AG09309 (cell line): ENCODE measurements at regions not wholly inside any gene's neighbourhood (a gene's known extent, or its start where the extent isn't known, plus 50 kb on each side); places are given as distances from the start of the nearest gene placed in this dataset.
A peak's percentile ranks its signal among the peaks of the same experiment; 100 is the strongest.

Source experiments
- DNase-seq: peaks from one replicate; pipeline ENCODE4 v3.0.0-alpha.2; 2010; ENCODE audit warnings: low read depth
- H3K4me3 ChIP-seq: 2 replicates; pipeline ENCODE4 v1.5.1; 2011; ENCODE audit warnings: mild to moderate bottlenecking, low read depth, low read length, moderate library complexity; ENCODE audit not compliant: control insufficient read depth
- CTCF ChIP-seq: IDR thresholded peaks from 2 replicates; pipeline ENCODE4 v1.5.1; 2011; ENCODE audit warnings: mild to moderate bottlenecking, low read depth, low read length, inconsistent platforms; ENCODE audit not compliant: insufficient read depth, control insufficient read depth; ENCODE audit errors: missing control alignments

DNA sequence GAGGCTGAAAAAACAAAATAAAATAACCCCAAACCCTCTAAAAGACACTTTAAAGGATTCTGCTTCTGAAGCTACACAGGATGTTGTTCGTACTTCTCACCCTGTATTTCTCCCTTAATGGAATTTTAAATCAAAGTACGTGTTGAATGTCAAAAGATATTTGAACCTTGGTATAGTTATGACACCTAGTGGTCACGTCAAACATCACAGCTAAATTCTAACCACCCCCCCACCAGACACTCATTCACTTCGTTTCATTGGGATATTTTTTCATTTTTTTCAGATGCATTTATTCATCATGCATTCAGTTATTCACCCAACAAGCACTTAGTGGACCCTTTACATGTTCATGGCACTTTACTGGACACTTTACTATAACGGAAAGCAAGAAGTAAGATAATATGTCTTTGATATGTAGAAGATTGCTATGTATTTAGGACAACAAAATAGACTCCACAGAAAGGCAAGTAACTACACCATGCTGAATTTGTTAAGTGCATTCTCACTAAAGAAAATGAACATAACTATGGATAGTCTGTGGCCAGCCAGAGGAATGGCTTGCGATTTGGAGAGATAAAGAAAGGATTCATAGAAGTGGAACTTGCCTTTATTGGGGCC, 62.5 kb upstream of the GPR174 start:
- no peak overlapping the region for H3K4me3 ChIP-seq
- TF ChIP-seq CTCF, result peak; percentile 51
- DNase-seq, result peak; percentile 1

DNA sequence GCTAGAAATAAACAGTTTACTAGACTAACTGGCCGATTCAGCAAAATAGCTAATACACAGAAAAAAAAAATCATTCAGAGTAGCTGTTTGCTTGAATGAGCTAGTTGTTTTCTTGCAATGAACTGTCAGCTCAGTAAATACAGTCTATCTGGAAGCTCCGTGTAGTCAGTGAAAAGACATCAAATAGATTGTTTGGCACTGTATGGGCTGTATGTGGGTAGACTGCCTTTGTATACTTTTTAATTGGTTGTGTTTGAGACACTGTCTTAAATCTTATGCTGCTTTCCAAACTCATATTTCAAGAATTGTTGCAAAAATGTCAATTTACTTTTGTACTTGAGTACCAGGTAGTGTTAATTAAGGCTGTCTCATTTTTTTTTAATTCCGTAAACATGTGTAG, 61.6 kb upstream of the GPR174 start:
- H3K4me3 ChIP-seq, result no peak overlapping the region
- DNase-seq, result no peak
- TF ChIP-seq CTCF, result no peak

DNA sequence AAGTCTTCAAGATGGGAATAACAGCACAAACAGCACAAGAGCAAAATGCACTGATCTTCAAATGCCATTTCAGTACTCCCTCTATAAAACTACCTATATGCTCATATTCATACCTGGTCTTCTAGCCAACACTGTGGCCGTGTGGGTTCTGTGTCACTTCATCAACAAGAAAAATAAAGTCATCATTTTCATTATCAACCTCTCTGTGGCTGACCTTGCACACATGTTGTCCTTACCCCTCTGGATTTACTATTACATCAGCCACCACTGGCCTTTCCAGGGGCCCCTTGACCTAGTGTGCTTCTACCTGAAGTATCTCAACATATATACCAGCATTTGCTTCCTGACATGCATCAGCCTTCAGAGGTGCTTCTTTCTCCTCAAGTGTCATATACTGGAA, 59.6 kb upstream of the GPR174 start:
- DNase-seq, result no peak
- H3K4me3 ChIP-seq, result no peak overlapping the region
- no peak for TF ChIP-seq CTCF

DNA sequence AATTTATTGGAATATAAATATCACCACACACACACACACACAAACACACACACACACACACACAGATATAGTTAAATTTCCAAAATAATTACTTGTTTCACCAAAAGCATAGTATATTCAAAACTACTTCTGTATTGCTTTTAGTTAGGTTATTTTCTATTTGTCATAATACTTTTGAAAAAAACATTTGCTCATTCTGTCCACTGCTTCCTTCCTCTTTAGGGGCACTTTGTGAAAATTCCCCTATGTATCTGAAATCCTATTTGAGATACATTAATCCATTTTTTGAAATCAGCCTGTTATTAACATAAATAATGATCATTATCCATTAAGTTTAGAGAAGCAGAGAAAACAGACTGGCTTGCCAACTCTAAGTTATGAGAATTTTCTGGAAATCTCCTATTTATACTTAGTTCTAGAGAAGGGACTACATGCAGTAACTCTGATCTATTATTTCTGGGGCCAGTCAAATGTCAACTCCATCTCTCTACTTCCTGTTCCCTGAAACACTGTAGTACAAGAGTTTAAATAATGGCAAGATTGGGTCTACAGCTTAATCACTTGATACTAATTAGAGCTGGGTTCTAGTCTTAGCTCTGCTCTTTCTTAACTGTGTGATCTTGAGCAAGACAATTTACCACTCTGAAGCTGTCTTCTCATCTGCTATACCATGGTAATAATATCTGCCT, 54.4 kb upstream of the GPR174 start:
- TF ChIP-seq CTCF, result no peak
- no peak overlapping the region for H3K4me3 ChIP-seq
- no peak for DNase-seq

DNA sequence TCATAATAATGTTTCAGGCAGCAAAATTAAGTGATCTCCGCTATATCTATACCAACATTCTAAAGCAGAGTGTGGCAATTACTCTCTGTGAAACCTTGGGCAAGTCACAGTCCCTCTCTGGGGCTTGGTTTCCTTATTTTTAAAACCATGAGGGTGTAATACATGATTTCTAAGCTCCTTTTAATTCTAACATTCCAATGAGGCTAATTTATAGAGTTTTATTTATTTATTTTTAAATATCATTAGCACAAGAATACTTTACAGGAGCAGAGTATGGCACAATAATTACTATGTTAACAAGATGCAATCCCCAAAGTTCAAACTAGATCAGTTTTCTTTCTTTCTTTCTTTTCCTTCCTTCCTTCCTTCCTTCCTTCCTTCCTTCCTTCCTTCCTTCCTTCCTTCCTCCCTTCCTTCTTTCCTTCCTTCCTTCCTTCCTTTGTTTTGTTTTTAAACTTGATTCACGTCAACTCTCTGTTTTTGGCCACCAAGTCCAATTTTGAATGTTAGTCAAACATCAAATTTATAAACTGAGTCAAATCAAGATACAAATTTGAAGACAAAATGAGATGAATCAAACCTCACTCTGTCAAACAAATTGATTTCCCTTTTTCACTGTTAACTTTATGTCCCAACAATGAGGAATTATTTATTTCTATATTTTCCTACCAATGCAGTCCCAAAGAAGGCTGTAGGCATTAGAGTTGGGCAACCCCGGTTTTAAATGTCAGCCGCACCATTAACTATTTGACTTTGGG, 50.2 kb upstream of the GPR174 start:
- DNase-seq, result no peak
- H3K4me3 ChIP-seq, result no peak overlapping the region
- TF ChIP-seq CTCF, result no peak
